GM12874 (cell line): ENCODE measurements at regions not wholly inside any gene's neighbourhood (a gene's known extent, or its start where the extent isn't known, plus 50 kb on each side); places are given as distances from the start of the nearest gene placed in this dataset.

Source experiments
- CTCF ChIP-seq: IDR thresholded peaks from 2 replicates; pipeline ENCODE4 v1.5.1; 2011; ENCODE audit warnings: low read depth, mild to moderate bottlenecking, control low read depth, low read length, moderate library complexity; ENCODE audit not compliant: insufficient read depth

DNA sequence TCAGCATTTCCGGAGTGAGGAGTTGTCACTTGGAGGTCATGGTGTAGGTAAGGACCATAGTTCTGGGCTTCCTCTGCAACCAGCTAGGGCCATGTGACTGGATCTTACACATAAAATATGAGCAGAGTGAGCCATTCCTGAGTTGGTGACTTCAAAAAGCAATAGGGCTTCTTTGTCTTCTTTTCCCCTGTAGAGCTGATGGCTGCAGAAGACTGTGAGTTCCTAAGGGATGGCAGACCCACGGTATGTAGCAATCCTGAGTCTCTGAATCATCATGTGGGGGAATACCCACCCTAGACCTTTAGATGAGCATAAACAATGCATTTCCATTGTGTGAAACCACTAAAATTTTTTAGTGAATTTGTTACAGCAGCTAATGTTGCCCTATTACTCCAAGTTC lies 151.1 kb upstream of the TBX3 start:
- TF ChIP-seq CTCF: no peak

- no peak for TF ChIP-seq CTCF
These were observed 150.6 kb upstream of the TBX3 start for GRCh38 chr12:114834621-114835020.

DNA sequence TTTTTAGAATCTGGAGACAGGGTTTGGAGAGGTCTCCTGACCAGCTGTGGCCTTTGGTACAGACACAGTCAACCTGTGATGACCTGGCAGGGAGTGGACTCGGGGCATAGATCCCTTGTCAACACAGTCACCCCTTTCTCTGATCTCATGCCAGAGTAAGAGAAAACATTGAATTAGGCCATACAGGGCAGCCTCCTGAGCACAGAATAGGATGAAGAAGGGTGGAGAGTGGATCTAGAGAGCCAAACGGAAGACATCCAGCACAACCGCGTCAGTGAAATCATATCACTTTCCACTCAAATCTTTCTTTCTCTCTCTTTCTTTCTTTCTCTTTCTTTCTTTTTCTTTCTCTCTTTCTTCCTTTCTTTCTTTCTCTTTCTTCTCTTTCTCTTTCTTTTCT lies 145.9 kb upstream of the TBX3 start:
- no peak for TF ChIP-seq CTCF

- no peak for TF ChIP-seq CTCF
These were observed 143.5 kb upstream of the TBX3 start for GRCh38 chr12:114827461-114827860.

DNA sequence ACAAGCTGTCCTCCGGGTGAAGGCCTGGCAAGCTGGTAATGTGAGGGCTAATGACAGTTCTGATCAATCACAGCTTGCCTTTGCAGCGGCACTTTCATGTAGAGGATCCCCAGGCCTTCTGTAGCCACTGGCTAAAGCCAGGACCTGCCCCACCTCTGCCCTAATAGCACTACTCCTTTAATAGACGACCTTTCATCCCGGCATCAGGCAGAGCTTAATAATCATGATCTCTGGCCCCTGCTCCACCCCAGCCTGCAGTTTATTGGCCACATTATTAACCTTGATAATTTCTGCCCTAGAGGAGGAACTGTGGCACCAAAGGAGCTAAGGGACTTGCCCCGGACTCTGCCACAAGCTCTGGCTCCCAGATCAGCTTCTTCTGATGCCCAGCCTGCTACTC lies 142.3 kb upstream of the TBX3 start:
- no peak for TF ChIP-seq CTCF

DNA sequence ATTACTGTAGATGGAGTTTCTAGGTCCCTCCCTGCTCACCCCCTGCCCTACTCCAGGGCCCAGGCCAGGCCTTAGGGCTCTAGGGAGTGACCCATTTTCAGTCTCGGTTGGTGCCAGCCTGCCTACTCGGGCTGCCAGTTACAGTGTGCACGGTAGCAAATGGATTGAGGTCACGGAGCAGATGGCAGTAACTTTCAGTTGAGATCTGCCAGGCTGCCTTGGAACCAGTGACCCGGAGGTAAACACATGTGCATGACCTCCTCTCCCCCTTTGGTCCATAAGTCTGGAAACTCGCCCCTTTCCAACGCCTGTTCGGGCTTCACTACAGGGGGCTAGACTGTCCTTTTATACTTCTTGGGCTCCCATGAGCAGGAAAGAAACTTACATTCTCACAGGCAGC lies 139.7 kb upstream of the TBX3 start:
- no peak for TF ChIP-seq CTCF

DNA sequence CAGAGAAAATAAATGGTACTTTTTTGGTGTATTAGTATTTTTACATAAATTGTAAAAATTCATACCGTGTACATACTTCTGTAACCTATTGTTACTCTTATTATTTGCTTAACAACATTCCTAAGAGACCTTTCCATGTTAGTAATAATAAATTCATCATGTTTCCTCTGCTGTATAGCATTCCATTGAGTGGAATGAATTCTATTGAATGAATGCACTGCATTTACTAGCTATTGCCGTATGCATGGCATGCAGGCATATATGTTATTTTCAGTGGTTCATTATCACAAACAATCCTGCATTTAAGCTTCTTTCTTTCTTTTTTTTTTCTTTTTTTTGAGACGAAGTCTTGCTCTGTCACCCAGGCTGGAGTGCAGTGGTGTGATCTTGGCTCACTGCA lies 137.6 kb upstream of the TBX3 start:
- TF ChIP-seq CTCF: no peak

GRCh38 chr12:114820796-114821195 lies 136.8 kb upstream of the TBX3 start:
- no peak for TF ChIP-seq CTCF
